Cardiac fibroblast (primary cell): ENCODE measurements at regions not wholly inside any gene's neighbourhood (a gene's known extent, or its start where the extent isn't known, plus 50 kb on each side); places are given as distances from the start of the nearest gene placed in this dataset.

Experiments
- DNase-seq, 2 donors: peaks; one replicate each; pipeline versions ENCODE4 v3.0.0 to v3.0.0-alpha.2; 2010; ENCODE audit warnings: low read depth in 2 of 2
- H3K4me3 ChIP-seq, 2 donors: replicated peaks in 1 of 2; 1 replicate in 1 of 2; 2 replicates in 1 of 2; pipeline ENCODE4 v1.5.1; 2011; ENCODE audit warnings: low read depth in 2 of 2, low read length in 2 of 2, mild to moderate bottlenecking in 2 of 2, moderate library complexity in 1 of 2
- CTCF ChIP-seq: IDR thresholded peaks from one replicate; pipeline ENCODE4 v1.5.1; 2011; ENCODE audit warnings: low read depth, mild to moderate bottlenecking, low read length, inconsistent platforms

- DNase-seq, result no peak
- no peak for TF ChIP-seq CTCF
- H3K4me3 ChIP-seq, result no peak overlapping the region
These were observed 121.1 kb upstream of the PDE1C start for GRCh38 chr7:32191305-32191704.

GRCh38 chr7:32179567-32179966 is 109.4 kb upstream of the PDE1C start:
- H3K4me3 ChIP-seq, result no peak overlapping the region
- no peak for TF ChIP-seq CTCF
- peak in 1 of 2 donors; percentile 25 for DNase-seq

GRCh38 chr7:32178677-32179366 is 108.6 kb upstream of the PDE1C start:
- no peak for DNase-seq
- no peak overlapping the region for H3K4me3 ChIP-seq
- no peak for TF ChIP-seq CTCF

DNA sequence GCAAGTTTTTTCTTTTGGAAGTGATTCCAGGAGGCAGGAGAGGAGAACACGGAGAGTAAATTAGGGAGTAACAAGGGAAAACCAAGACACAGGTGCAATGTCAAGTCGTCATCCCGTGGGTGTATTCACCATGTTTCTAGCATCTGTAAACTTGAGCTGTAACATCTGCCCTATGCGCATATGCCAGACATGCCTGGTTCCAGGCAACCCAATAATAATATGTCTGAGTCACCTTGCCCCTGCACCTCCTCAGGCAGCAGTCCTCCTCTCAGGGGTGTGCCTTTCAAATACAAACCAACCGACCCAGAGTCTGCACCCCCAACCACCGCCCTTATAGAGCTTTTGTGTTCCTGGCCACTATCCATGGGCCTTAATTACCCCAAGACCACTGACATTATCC is 107.0 kb upstream of the PDE1C start:
- TF ChIP-seq CTCF, result no peak
- DNase-seq, result no peak

GRCh38 chr7:32175099-32175498 is 104.9 kb upstream of the PDE1C start:
- TF ChIP-seq CTCF, result no peak

More for the DNA sequence above, 107.0 kb upstream of the PDE1C start:
- H3K4me3 ChIP-seq, result no peak overlapping the region

DNA sequence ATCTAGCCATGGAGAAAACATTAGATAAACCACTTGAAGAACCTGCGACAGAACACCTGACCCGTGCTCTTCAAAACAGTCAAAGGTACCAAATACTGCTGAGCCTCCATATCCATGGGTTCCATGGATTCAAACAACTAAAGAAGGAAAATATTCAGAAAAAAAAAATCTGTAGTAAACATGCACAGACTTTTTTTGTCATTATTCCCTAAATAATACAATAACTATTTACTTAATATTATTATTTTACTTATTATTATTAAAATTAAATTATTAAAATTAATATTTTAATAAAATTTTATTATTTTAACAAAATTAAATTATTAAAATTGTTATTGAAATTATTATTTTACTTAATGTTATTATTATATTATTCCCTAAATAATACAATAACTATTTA is 101.0 kb upstream of the PDE1C start:
- no peak for TF ChIP-seq CTCF
- DNase-seq, result no peak

More at GRCh38 chr7:32175099-32175498, 104.9 kb upstream of the PDE1C start:
- no peak for DNase-seq
- no peak overlapping the region for H3K4me3 ChIP-seq

GRCh38 chr7:32170838-32171237 is 100.6 kb upstream of the PDE1C start:
- no peak for DNase-seq
- no peak overlapping the region for H3K4me3 ChIP-seq
- TF ChIP-seq CTCF, result no peak

More for the DNA sequence above, 101.0 kb upstream of the PDE1C start:
- no peak overlapping the region for H3K4me3 ChIP-seq
